Astrocyte of the cerebellum (primary cell): ENCODE measurements at regions not wholly inside any gene's neighbourhood (a gene's known extent, or its start where the extent isn't known, plus 50 kb on each side); places are given as distances from the start of the nearest gene placed in this dataset.

ENCODE experiments used
- DNase-seq: peaks from one replicate; pipeline ENCODE4 v3.0.0-alpha.2; 2011; ENCODE audit warnings: low read depth
- H3K4me3 ChIP-seq: 2 replicates; pipeline ENCODE4 v1.5.1; 2011; ENCODE audit warnings: mild to moderate bottlenecking, low read depth, low read length, moderate library complexity
- CTCF ChIP-seq: IDR thresholded peaks from 2 replicates; pipeline ENCODE4 v1.5.1; 2012; ENCODE audit warnings: low read length, low read depth, moderate library complexity, mild to moderate bottlenecking; ENCODE audit errors: missing control alignments
- in situ Hi-C: cut with HindIII; loops from 2 replicates; pipeline ENCODE4 v1.10.0; 2017; ENCODE audit warnings: low sequenced_read_pairs

GRCh38 chr4:108352664-108353308, 184.1 kb upstream of the LEF1 start:
- no peak for TF ChIP-seq CTCF
- in situ Hi-C loops = no loop called here
- DNase-seq = no peak
- H3K4me3 ChIP-seq = no peak overlapping the region

GRCh38 chr4:108351791-108352190, 183.1 kb upstream of the LEF1 start:
- no peak for DNase-seq
- no peak for TF ChIP-seq CTCF
- H3K4me3 ChIP-seq = no peak overlapping the region
- in situ Hi-C loops = no loop called here

- in situ Hi-C loops = no loop called here
- DNase-seq = no peak
- no peak for TF ChIP-seq CTCF
- H3K4me3 ChIP-seq = no peak overlapping the region
Observed at GRCh38 chr4:108350332-108350731, 181.6 kb upstream of the LEF1 start.

- no peak for DNase-seq
- no peak overlapping the region for H3K4me3 ChIP-seq
- in situ Hi-C loops = no loop called here
- no peak for TF ChIP-seq CTCF
Observed at GRCh38 chr4:108346818-108347210, 178.1 kb upstream of the LEF1 start.

- in situ Hi-C loops = no loop called here
- TF ChIP-seq CTCF = no peak
- no peak overlapping the region for H3K4me3 ChIP-seq
- DNase-seq = peak; percentile 64
Observed at GRCh38 chr4:108345862-108346817, 177.4 kb upstream of the LEF1 start.

- no peak for TF ChIP-seq CTCF
- H3K4me3 ChIP-seq = no peak overlapping the region
Observed at GRCh38 chr4:108342325-108342970, 173.7 kb upstream of the LEF1 start.

More at GRCh38 chr4:108342325-108342970, 173.7 kb upstream of the LEF1 start:
- in situ Hi-C loops = no loop called here
- DNase-seq = no peak
